Neuron (in vitro differentiated cells): ENCODE measurements at regions not wholly inside any gene's neighbourhood (a gene's known extent, or its start where the extent isn't known, plus 50 kb on each side); places are given as distances from the start of the nearest gene placed in this dataset.

Experiments used
- H2AFZ ChIP-seq: one replicate; pipeline ENCODE4 v1.6.1; 2013; ENCODE audit warnings: low read depth, mild to moderate bottlenecking, inconsistent platforms, low read length, moderate library complexity
- H3K27me3 ChIP-seq: one replicate; pipeline ENCODE4 v1.6.1; 2013; ENCODE audit warnings: low read length; ENCODE audit not compliant: insufficient read depth
- H3K36me3 ChIP-seq: one replicate; pipeline ENCODE4 v1.6.1; 2013; ENCODE audit warnings: low read length; ENCODE audit not compliant: insufficient read depth
- H3K4me1 ChIP-seq: one replicate; pipeline ENCODE4 v1.6.1; 2013; ENCODE audit warnings: low read length; ENCODE audit not compliant: insufficient read depth
- H3K4me3 ChIP-seq: 2 replicates; pipeline ENCODE4 v1.5.1; 2013; ENCODE audit warnings: mild to moderate bottlenecking, low read length, moderate library complexity
- H3K9me3 ChIP-seq: one replicate; pipeline ENCODE4 v1.6.1; 2013; ENCODE audit warnings: low read length

- no peaks in the 10 kb centered on the region for H3K36me3 ChIP-seq
These were observed 353.2 kb upstream of the TENM4 start for GRCh38 chr11:79794057-79794456.

GRCh38 chr11:79786961-79787360 lies 346.1 kb upstream of the TENM4 start:
- Histone ChIP-seq H3K9me3 (no peaks in the 10 kb centered on the region), H3K4me1 (no peaks in the 10 kb centered on the region), H2AFZ (no peak overlapping the region), H3K36me3 (no peaks in the 10 kb centered on the region), H3K27me3 (no peaks in the 10 kb centered on the region), H3K4me3 (no peak overlapping the region)

More at GRCh38 chr11:79794057-79794456, 353.2 kb upstream of the TENM4 start:
- Histone ChIP-seq H3K27me3 (no peaks in the 10 kb centered on the region), H3K9me3 (no peaks in the 10 kb centered on the region), H3K4me3 (no peak overlapping the region), H2AFZ (no peak overlapping the region), H3K4me1 (no peaks in the 10 kb centered on the region)

GRCh38 chr11:79783833-79784232 lies 343.0 kb upstream of the TENM4 start:
- H3K9me3 ChIP-seq, result no peaks in the 10 kb centered on the region
- H3K4me3 ChIP-seq, result no peak overlapping the region
- H3K27me3 ChIP-seq, result no peaks in the 10 kb centered on the region
- H2AFZ ChIP-seq, result no peak overlapping the region
- no peaks in the 10 kb centered on the region for H3K4me1 ChIP-seq
- no peaks in the 10 kb centered on the region for H3K36me3 ChIP-seq

GRCh38 chr11:79768343-79768742 lies 327.5 kb upstream of the TENM4 start:
- no peaks in the 10 kb centered on the region for H3K27me3 ChIP-seq
- H3K9me3 ChIP-seq, result no peaks in the 10 kb centered on the region
- H3K4me3 ChIP-seq, result no peak overlapping the region
- H2AFZ ChIP-seq, result no peak overlapping the region
- no peaks in the 10 kb centered on the region for H3K4me1 ChIP-seq
- no peaks in the 10 kb centered on the region for H3K36me3 ChIP-seq

- Histone ChIP-seq H3K27me3 (no peaks in the 10 kb centered on the region), H3K4me1 (peaks cover 9% of the 10 kb centered on the region), H3K9me3 (no peaks in the 10 kb centered on the region), H3K36me3 (no peaks in the 10 kb centered on the region), H2AFZ (no peak overlapping the region), H3K4me3 (no peak overlapping the region)
These were observed 321.6 kb upstream of the TENM4 start for GRCh38 chr11:79762279-79762921.

- no peak overlapping the region for H2AFZ ChIP-seq
- H3K27me3 ChIP-seq, result no peaks in the 10 kb centered on the region
- no peaks in the 10 kb centered on the region for H3K36me3 ChIP-seq
- H3K4me3 ChIP-seq, result no peak overlapping the region
- no peaks in the 10 kb centered on the region for H3K9me3 ChIP-seq
- H3K4me1 ChIP-seq, result peaks cover 9% of the 10 kb centered on the region
These were observed 317.5 kb upstream of the TENM4 start for GRCh38 chr11:79758325-79758724.

GRCh38 chr11:79747406-79747805 lies 306.6 kb upstream of the TENM4 start:
- Histone ChIP-seq H3K4me1 (no peaks in the 10 kb centered on the region), H3K36me3 (no peaks in the 10 kb centered on the region), H3K27me3 (peaks cover 3% of the 10 kb centered on the region), H3K9me3 (no peaks in the 10 kb centered on the region), H2AFZ (no peak overlapping the region), H3K4me3 (no peak overlapping the region)

GRCh38 chr11:79744941-79745340 lies 304.1 kb upstream of the TENM4 start:
- H2AFZ ChIP-seq, result no peak overlapping the region
- H3K4me1 ChIP-seq, result no peaks in the 10 kb centered on the region
- no peaks in the 10 kb centered on the region for H3K9me3 ChIP-seq
- H3K27me3 ChIP-seq, result peaks cover 3% of the 10 kb centered on the region
- no peaks in the 10 kb centered on the region for H3K36me3 ChIP-seq
- H3K4me3 ChIP-seq, result no peak overlapping the region

GRCh38 chr11:79742176-79742575 lies 301.3 kb upstream of the TENM4 start:
- Histone ChIP-seq H3K36me3 (no peaks in the 10 kb centered on the region), H3K9me3 (no peaks in the 10 kb centered on the region), H3K4me3 (no peak overlapping the region), H2AFZ (no peak overlapping the region), H3K27me3 (peaks cover 4% of the 10 kb centered on the region), H3K4me1 (no peaks in the 10 kb centered on the region)

- Histone ChIP-seq H3K27me3 (peaks cover 4% of the 10 kb centered on the region), H3K9me3 (no peaks in the 10 kb centered on the region)
These were observed 298.8 kb upstream of the TENM4 start for GRCh38 chr11:79739591-79739990.

GRCh38 chr11:79727221-79727620 lies 286.4 kb upstream of the TENM4 start:
- no peaks in the 10 kb centered on the region for H3K27me3 ChIP-seq

More at GRCh38 chr11:79739591-79739990, 298.8 kb upstream of the TENM4 start:
- H2AFZ ChIP-seq, result no peak overlapping the region
- no peaks in the 10 kb centered on the region for H3K36me3 ChIP-seq
- no peaks in the 10 kb centered on the region for H3K4me1 ChIP-seq
- no peak overlapping the region for H3K4me3 ChIP-seq

GRCh38 chr11:79720115-79720514 lies 279.3 kb upstream of the TENM4 start:
- H3K27me3 ChIP-seq, result no peaks in the 10 kb centered on the region
- H3K9me3 ChIP-seq, result no peaks in the 10 kb centered on the region
- no peak overlapping the region for H3K4me3 ChIP-seq
- H3K4me1 ChIP-seq, result no peaks in the 10 kb centered on the region
- no peaks in the 10 kb centered on the region for H3K36me3 ChIP-seq
- no peak overlapping the region for H2AFZ ChIP-seq

More at GRCh38 chr11:79727221-79727620, 286.4 kb upstream of the TENM4 start:
- Histone ChIP-seq H3K9me3 (no peaks in the 10 kb centered on the region), H3K4me1 (no peaks in the 10 kb centered on the region), H3K36me3 (no peaks in the 10 kb centered on the region), H3K4me3 (no peak overlapping the region), H2AFZ (no peak overlapping the region)

GRCh38 chr11:79708319-79708932 lies 267.6 kb upstream of the TENM4 start:
- no peak overlapping the region for H2AFZ ChIP-seq
- H3K4me1 ChIP-seq, result no peaks in the 10 kb centered on the region
- no peaks in the 10 kb centered on the region for H3K36me3 ChIP-seq
- no peak overlapping the region for H3K4me3 ChIP-seq
- no peaks in the 10 kb centered on the region for H3K9me3 ChIP-seq
- H3K27me3 ChIP-seq, result no peaks in the 10 kb centered on the region

- Histone ChIP-seq H3K4me1 (no peaks in the 10 kb centered on the region), H3K27me3 (no peaks in the 10 kb centered on the region), H2AFZ (no peak overlapping the region), H3K9me3 (peaks cover 3% of the 10 kb centered on the region), H3K4me3 (no peak overlapping the region), H3K36me3 (no peaks in the 10 kb centered on the region)
These were observed 264.8 kb upstream of the TENM4 start for GRCh38 chr11:79705648-79706047.
